Spinal cord (tissue), 9 donors: ENCODE measurements at regions not wholly inside any gene's neighbourhood (a gene's known extent, or its start where the extent isn't known, plus 50 kb on each side); places are given as distances from the start of the nearest gene placed in this dataset.
"Not testable (repeated sequence)": the region's sequence is repeated elsewhere in the genome, so short reads cannot be mapped to it uniquely, and the experiment has no call there.

Source experiments
- DNase-seq, 6 donors: peaks; one replicate each; pipeline versions ENCODE4 v3.0.0 to v3.0.0-alpha.2; 2013 to 2015; ENCODE audit warnings: low spot score in 6 of 6, low read depth in 4 of 6
- H3K27ac ChIP-seq: one replicate; pipeline ENCODE4 v1.5.1; 2013; ENCODE audit warnings: low read depth, low read length, control low read depth
- H3K27me3 ChIP-seq: one replicate; pipeline ENCODE4 v1.6.1; 2013; ENCODE audit warnings: low read length; ENCODE audit not compliant: control insufficient read depth, insufficient read depth
- H3K36me3 ChIP-seq: one replicate; pipeline ENCODE4 v1.6.1; 2013; ENCODE audit warnings: low read length; ENCODE audit not compliant: control insufficient read depth, insufficient read depth
- H3K4me1 ChIP-seq: one replicate; pipeline ENCODE4 v1.6.1; 2013; ENCODE audit warnings: low read length; ENCODE audit not compliant: control insufficient read depth, insufficient read depth
- H3K4me3 ChIP-seq: one replicate; pipeline ENCODE4 v1.5.1; 2013; ENCODE audit warnings: low read depth, low read length, control low read depth
- H3K9me3 ChIP-seq: one replicate; pipeline ENCODE4 v1.6.1; 2013; ENCODE audit warnings: low read length; ENCODE audit not compliant: control insufficient read depth, insufficient read depth
- WGBS: methylation state at CpG from one replicate; pipeline ENCODE4 v1.1.5; 2013; ENCODE audit warnings: missing lambda C conversion rate; ENCODE audit not compliant: insufficient coverage; 5-methylcytosine and 5-hydroxymethylcytosine counted together
- donor health status: healthy.

DNA sequence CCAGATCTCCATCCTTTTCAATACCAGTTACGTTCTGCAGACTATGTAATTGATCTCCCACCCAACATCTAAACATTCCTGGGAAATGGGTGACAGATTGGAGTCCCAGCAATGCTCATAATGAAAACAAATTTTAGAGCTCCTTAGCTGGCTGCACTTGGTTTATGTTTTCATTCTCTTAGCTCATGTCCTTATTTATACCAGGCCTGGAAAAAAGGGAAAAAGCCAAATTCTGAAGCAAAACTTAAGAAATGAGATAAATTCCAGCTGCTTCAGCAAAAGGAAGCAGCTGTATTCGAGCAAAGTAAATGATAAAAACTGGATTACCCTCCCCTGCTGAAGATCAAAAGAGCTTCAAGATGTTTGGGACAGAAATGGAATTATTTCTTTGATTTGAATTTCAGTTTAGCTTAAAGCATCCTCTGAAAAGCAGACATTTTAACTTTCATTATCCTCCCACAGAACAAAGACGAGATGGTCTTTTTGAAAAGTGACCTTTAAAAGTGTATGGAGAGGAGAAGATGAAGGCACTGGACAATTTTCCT, 196.5 kb upstream of the THUMPD2 start:
- Histone ChIP-seq H3K4me1 (no peaks in the 10 kb centered on the region), H3K4me3 (no peak overlapping the region), H3K36me3 (no peaks in the 10 kb centered on the region), H3K9me3 (no peaks in the 10 kb centered on the region), H3K27me3 (no peaks in the 10 kb centered on the region), H3K27ac (no peak overlapping the region)
- DNase-seq: no peak
- WGBS: no CpG with 5 or more reads among the region's 3 CpGs

- Histone ChIP-seq H3K27me3 (no peaks in the 10 kb centered on the region), H3K27ac (no peak overlapping the region), H3K4me3 (no peak overlapping the region), H3K36me3 (no peaks in the 10 kb centered on the region), H3K9me3 (peaks cover 3% of the 10 kb centered on the region), H3K4me1 (no peaks in the 10 kb centered on the region)
- no CpG with 5 or more reads among the region's 1 CpG for WGBS
- no peak for DNase-seq
Observed at GRCh38 chr2:39968037-39968436, 189.0 kb upstream of the THUMPD2 start.

GRCh38 chr2:39960681-39961080, 181.6 kb upstream of the THUMPD2 start:
- H3K27ac ChIP-seq, H3K36me3 ChIP-seq, DNase-seq, H3K9me3 ChIP-seq, H3K27me3 ChIP-seq, H3K4me1 ChIP-seq, H3K4me3 ChIP-seq: not testable (repeated sequence)
- WGBS: 86% methylated on average over 6 of the region's 7 CpGs

GRCh38 chr2:39954346-39954745, 175.3 kb upstream of the THUMPD2 start:
- Histone ChIP-seq H3K4me1 (no peaks in the 10 kb centered on the region), H3K4me3 (no peak overlapping the region), H3K27ac (no peak overlapping the region), H3K36me3 (no peaks in the 10 kb centered on the region), H3K27me3 (no peaks in the 10 kb centered on the region), H3K9me3 (no peaks in the 10 kb centered on the region)
- peak in 1 of 6 donors; percentile 34 for DNase-seq

DNA sequence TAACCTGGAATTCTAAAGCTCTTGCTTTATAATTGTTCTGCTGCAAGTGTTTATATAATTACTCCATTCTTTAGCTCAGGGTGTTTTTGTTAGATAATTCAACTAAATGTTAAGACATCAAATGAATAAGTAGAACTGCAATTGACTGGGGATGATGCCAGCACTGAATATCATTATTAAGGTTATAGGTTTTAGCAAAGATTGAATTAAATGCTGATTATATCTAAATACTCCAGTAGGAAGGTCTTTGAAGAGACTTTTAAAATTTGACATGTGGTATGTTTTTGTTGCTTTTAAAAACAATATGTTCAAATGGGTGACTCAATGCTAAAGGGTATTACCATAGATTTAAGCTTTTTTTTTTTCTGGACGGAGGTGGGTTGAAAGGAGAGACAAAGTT, 170.1 kb upstream of the THUMPD2 start:
- no peaks in the 10 kb centered on the region for H3K9me3 ChIP-seq
- no peak for DNase-seq
- WGBS: no CpG with 5 or more reads among the region's 1 CpG
- H3K4me3 ChIP-seq: no peak overlapping the region
- no peaks in the 10 kb centered on the region for H3K27me3 ChIP-seq
- no peaks in the 10 kb centered on the region for H3K4me1 ChIP-seq
- H3K27ac ChIP-seq: no peak overlapping the region
- no peaks in the 10 kb centered on the region for H3K36me3 ChIP-seq

DNA sequence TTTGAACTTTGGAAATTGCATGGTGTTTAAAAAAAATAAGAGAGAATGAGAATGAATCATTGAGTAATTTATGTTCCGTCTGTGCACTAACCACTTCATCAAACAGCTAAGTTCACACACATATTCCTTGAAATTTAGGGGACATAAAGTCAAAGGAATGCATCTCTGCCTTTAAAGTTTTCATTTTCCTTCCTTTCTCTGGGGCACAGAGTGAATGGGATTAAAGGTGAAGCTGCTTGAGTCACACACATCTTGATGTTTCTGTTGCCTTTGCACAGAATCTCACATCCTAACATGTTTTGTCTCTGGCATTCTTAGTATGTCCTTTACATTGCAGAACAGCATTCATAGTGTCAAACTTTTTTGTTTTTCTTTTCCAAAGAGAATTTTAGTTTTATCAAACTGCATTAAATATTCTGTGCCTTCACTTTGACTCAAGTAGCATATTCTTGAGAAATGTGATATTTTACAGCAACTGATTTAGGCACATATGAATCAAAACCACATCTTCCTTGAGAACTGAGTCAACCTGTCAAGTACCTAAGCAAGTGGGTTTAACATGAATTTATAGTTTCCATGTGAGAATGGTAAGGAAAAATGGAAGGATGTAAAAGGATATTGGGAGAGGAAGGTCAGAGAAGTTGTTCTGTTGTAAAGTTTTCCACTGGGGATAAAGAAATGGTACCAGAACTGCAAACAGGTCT, 169.1 kb upstream of the THUMPD2 start:
- H3K4me3 ChIP-seq: no peak overlapping the region
- no peaks in the 10 kb centered on the region for H3K4me1 ChIP-seq
- no peak for DNase-seq
- WGBS: no CpG with 5 or more reads among the region's 1 CpG
- H3K36me3 ChIP-seq: no peaks in the 10 kb centered on the region
- H3K9me3 ChIP-seq: no peaks in the 10 kb centered on the region
- no peaks in the 10 kb centered on the region for H3K27me3 ChIP-seq
- H3K27ac ChIP-seq: no peak overlapping the region

DNA sequence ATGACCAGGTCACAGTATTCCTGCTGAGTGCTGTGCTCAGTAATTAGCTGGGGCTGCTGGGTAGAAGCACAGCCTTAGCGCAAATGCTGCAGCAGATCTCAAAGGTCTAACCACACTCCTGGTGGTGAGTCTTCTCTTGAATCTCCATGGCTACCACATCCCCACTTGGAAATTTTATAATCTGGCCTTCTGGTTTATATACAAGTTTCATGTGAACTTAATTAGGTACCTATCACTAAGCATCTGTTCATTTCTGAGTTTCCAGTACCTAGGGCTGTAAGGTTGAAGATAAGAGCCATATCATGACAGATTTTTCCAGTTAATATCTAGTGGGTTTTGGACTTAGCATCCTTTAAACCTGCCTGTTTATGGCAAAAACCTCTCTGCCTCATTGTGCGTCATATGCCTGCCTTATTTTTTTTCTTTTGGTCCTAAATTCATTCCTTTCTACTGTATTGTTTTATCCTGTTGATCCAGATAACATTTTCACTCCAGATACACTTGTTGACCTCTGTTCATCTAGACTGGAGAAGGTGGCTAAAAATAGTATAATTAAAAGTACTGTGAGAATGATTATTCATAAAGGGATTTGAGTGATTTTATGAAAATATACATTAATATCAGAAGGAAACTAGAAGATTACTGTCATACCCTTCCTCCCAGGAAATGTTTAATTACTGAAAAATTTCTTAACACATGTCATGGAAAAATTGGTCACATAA, 168.4 kb upstream of the THUMPD2 start:
- H3K4me1 ChIP-seq: no peaks in the 10 kb centered on the region
- H3K4me3 ChIP-seq: no peak overlapping the region
- H3K36me3 ChIP-seq: no peaks in the 10 kb centered on the region

DNA sequence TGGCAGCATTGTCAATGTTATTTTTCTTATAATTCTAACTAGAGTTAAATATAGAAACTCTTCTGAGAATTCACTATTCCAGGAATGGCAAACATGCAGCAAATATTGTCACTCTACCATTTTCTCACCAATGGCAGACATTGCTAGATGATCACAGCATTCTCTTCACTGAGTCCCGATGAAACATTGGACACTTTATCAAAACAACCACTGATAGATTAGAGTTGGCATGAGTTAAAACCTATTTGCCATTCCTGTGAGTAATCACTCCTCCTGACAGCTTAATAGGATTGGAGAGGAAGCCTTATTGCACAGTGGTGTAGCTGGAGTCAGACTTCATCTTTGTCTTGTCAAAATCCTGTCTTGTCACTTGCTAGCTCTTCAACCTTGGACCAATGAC, 163.9 kb upstream of the THUMPD2 start:
- WGBS: no CpG with 5 or more reads among the region's 1 CpG

More for the DNA sequence above, 168.4 kb upstream of the THUMPD2 start:
- 100% methylated on average over 1 of the region's 2 CpGs for WGBS
- no peaks in the 10 kb centered on the region for H3K27me3 ChIP-seq
- no peaks in the 10 kb centered on the region for H3K9me3 ChIP-seq
- H3K27ac ChIP-seq: no peak overlapping the region
- no peak for DNase-seq

GRCh38 chr2:39938035-39938835, 159.2 kb upstream of the THUMPD2 start:
- WGBS: 93% methylated on average over 2 of the region's 4 CpGs
- peak in 1 of 6 donors; percentile 39 for DNase-seq
- no peak overlapping the region for H3K27ac ChIP-seq

More for the DNA sequence above, 163.9 kb upstream of the THUMPD2 start:
- no peaks in the 10 kb centered on the region for H3K27me3 ChIP-seq
- no peak overlapping the region for H3K27ac ChIP-seq
- H3K9me3 ChIP-seq: no peaks in the 10 kb centered on the region
- no peak overlapping the region for H3K4me3 ChIP-seq
- H3K36me3 ChIP-seq: no peaks in the 10 kb centered on the region
- no peak for DNase-seq
- H3K4me1 ChIP-seq: no peaks in the 10 kb centered on the region

More at GRCh38 chr2:39938035-39938835, 159.2 kb upstream of the THUMPD2 start:
- H3K9me3 ChIP-seq: no peaks in the 10 kb centered on the region
- no peak overlapping the region for H3K4me3 ChIP-seq
- H3K36me3 ChIP-seq: no peaks in the 10 kb centered on the region
- no peaks in the 10 kb centered on the region for H3K27me3 ChIP-seq
- no peaks in the 10 kb centered on the region for H3K4me1 ChIP-seq
